ENCODE measurements at regions not wholly inside any gene's neighbourhood (a gene's known extent, or its start where the extent isn't known, plus 50 kb on each side); places are given as distances from the start of the nearest gene placed in this dataset.
A peak's percentile ranks its signal among the peaks of the same experiment; 100 is the strongest.

GRCh38 chr2:11072550-11072949 lies 82.7 kb upstream of the SLC66A3 start:
- Histone ChIP-seq H3K27me3 (ENCODE audit: insufficient read depth) (no peaks in the 10 kb centered on the region), H3K4me3 (ENCODE audit: low read depth in 2 of 2, low read length in 1 of 2) (no peak overlapping the region), H3K4me2 (no peak overlapping the region), H2AFZ (ENCODE audit: low read depth) (peak overlapping the region; percentile 18; the same call in 1 of the 2 replicates), H3F3A (replicated peaks; ENCODE audit: insufficient read depth) (no peaks in the 10 kb centered on the region), H3K36me3 (replicated peaks in 1 of 2; ENCODE audit: control insufficient read depth in 1 of 2, insufficient read depth in 2 of 2, low read length in 1 of 2) (no peaks in the 10 kb centered on the region), H3K79me2 (ENCODE audit: insufficient read depth) (no peaks in the 10 kb centered on the region), H3K4me1 (ENCODE audit: control insufficient read depth in 1 of 2, insufficient read depth in 2 of 2, low read depth in 1 of 2, low read length in 1 of 2) (no peaks in the 10 kb centered on the region), H3K9me2 (no peaks in the 10 kb centered on the region), H3K9me3 (no peaks in the 10 kb centered on the region), H4K20me1 (ENCODE audit: insufficient read depth) (no peaks in the 10 kb centered on the region), H3K9ac (no peak overlapping the region), H3K27ac (ENCODE audit: low read depth in 2 of 2, low read length in 1 of 2) (no peak overlapping the region)
- ChIA-PET CTCF (interaction anchor here (0.8 to 3.5 kb wide), 6 partner anchors 12 to 243 kb away, joined by 3 to 19 read pairs (median 4); a partner anchor contains a TSS), POLR2A (no interaction called here)
- WGBS (ENCODE audit: low lambda C conversion rate): 24% methylated on average over 6 of the region's 6 CpGs
- no peak for DNase-seq
- TF ChIP-seq NFIC (IDR thresholded peaks at IDR 0.05; ENCODE audit: borderline replicate concordance): no peak
- TF ChIP-seq TAF1 (IDR thresholded peaks at IDR 0.05; ENCODE audit: borderline replicate concordance, low read depth, low read length): no peak
- no peak for TF ChIP-seq EZH2phosphoT487 (IDR thresholded peaks at IDR 0.05; ENCODE audit: borderline replicate concordance, low read depth)
- no peak for TF ChIP-seq TEAD4 (IDR thresholded peaks at IDR 0.05; ENCODE audit: borderline replicate concordance, insufficient read depth)
- no peak for TF ChIP-seq GATA2 (CRISPR knock-in tag; IDR thresholded peaks at IDR 0.05)
- TF ChIP-seq USF1 (IDR thresholded peaks at IDR 0.05; ENCODE audit: borderline replicate concordance, low read depth): no peak
- no peak for TF ChIP-seq ELF1 (IDR thresholded peaks at IDR 0.05)
- TF ChIP-seq YY1 (IDR thresholded peaks at IDR 0.05; ENCODE audit: low read depth): no peak
- no peak for TF ChIP-seq PBX3 (IDR thresholded peaks at IDR 0.05)
- TF ChIP-seq POLR2AphosphoS5 (IDR thresholded peaks at IDR 0.05; ENCODE audit: low read depth, low read length): no peak
- TF ChIP-seq NRF1 (IDR thresholded peaks at IDR 0.05; ENCODE audit: low read depth, low read length): no peak
- TF ChIP-seq FOSL2 (IDR thresholded peaks at IDR 0.05; ENCODE audit: borderline replicate concordance, low read depth): no peak
- TF ChIP-seq MEF2A (IDR thresholded peaks at IDR 0.05; ENCODE audit: borderline replicate concordance, low read depth): no peak
- TF ChIP-seq FOXJ3 (CRISPR knock-in tag; IDR thresholded peaks at IDR 0.05): no peak
- no peak for TF ChIP-seq ZBTB33 (IDR thresholded peaks at IDR 0.05; ENCODE audit: borderline replicate concordance, low read depth)
- TF ChIP-seq SIN3A (IDR thresholded peaks at IDR 0.05; ENCODE audit: borderline replicate concordance, low read depth, low read length): no peak
- TF ChIP-seq GABPA (IDR thresholded peaks at IDR 0.05; ENCODE audit: low read depth): no peak

All from SK-N-SH (cell line).